ENCODE measurements at regions not wholly inside any gene's neighbourhood (a gene's known extent, or its start where the extent isn't known, plus 50 kb on each side); places are given as distances from the start of the nearest gene placed in this dataset.

DNA sequence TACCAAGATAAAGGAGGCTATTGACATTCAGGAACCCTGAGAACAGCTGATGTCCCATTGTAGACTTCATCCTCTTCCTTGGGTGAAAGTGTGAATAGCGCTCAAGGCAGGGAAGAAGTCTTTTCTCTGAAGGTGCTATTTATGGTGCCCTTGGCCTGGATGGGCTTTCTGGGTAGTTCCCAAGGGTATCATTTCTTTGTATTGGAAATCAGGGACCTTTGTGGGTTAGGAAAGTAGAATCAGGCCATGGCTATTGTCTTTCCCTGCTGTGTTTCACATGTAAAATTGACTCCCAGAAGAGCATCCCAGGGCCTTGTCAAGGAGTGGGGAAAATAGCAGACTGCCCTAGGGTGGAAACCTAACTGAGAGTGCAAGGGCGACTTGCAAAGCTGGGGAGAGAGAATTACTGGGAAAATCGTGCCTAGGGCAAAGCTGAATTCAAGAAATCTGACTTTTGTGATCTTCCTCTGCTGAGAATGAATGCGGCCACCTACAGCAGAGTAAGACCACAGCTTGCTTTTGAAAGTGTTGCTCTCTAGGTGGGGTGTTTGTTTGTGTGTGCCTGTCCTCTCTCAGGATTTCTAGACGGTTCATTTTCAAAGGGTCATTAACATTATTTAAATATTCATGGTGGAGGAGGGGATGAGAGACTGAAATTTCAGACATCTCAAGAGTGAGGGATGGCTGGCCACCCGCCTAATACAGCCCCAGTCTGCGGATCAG, 160.6 kb downstream of the C9orf152 start:
- Mint-ChIP-seq H3K4me3 (peak overlapping the region; percentile 86 to 95 (median 92)), H3K27ac (peak overlapping the region; percentile 44 to 55), H3K27me3 (peaks cover 0 to 6% of the 10 kb centered on the region in 2 donors), H3K9me3 (no peaks in the 10 kb centered on the region), H3K36me3 (no peaks in the 10 kb centered on the region), H3K4me1 (peaks cover 37 to 44% (median 40%) of the 10 kb centered on the region in 3 donors)
- Histone ChIP-seq H3K36me3 (ENCODE audit: control insufficient read depth in 2 of 2, extremely low read depth in 1 of 2, insufficient read depth in 1 of 2, low read length in 1 of 2) (no peaks in the 10 kb centered on the region), H3K9me3 (no peaks in the 10 kb centered on the region), H3K4me1 (ENCODE audit: control insufficient read depth in 1 of 2, extremely low read depth in 1 of 2, insufficient read depth in 2 of 2, low read length in 2 of 2) (peaks cover 7 to 35% of the 10 kb centered on the region in 2 experiments), H3K27me3 (replicated peaks in 1 of 2; ENCODE audit: control insufficient read depth in 2 of 2, extremely low read depth in 1 of 2, insufficient read depth in 2 of 2, low read length in 1 of 2) (peaks cover 0 to 22% of the 10 kb centered on the region in 2 experiments), H3K4me3 (ENCODE audit: control insufficient read depth in 1 of 2, extremely low read depth in 1 of 2, low read length in 1 of 2) (peak overlapping the region; percentile 68 to 70), H3K27ac (ENCODE audit: low read length) (no peak overlapping the region)
- ChIA-PET POLR2A (no interaction called here), CTCF (interaction anchor here in 1 of 2 donors (0.6 kb wide), 1 partner anchor 10 kb away, joined by 4 read pairs; no protein-coding TSS in a partner anchor)
- WGBS (ENCODE audit: insufficient coverage), result 50% methylated on average over 4 of the region's 7 CpGs
- no peak for ATAC-seq (replicated peaks in 1 of 4)
- DNase-seq, result no peak

DNA sequence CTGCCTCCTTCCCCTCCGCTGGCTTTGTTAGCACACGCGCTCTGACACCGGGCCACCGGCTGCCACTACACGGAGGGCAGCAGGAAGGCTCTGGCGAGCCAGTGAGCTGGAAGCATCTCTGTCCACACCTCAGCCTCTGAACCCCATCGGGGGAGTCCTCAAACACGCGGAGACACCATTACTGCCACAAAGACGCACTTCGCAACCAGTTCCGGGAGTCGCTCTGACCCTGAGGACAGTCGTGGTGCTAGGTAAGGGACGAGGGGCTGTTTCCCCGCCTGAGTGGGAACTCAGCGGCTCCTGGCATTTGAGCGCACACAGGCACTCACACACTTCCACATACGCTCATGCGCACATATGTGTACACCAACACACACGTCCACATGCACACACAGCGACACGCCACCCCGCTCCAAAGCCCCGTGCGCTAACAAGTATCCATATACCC, 160.0 kb downstream of the C9orf152 start:
- Histone ChIP-seq H3K4me1 (ENCODE audit: control insufficient read depth in 1 of 2, extremely low read depth in 1 of 2, insufficient read depth in 2 of 2, low read length in 2 of 2) (peaks cover 7 to 35% of the 10 kb centered on the region in 2 experiments), H3K36me3 (ENCODE audit: control insufficient read depth in 2 of 2, extremely low read depth in 1 of 2, insufficient read depth in 1 of 2, low read length in 1 of 2) (no peaks in the 10 kb centered on the region), H3K27ac (ENCODE audit: low read length) (no peak overlapping the region), H3K9me3 (no peaks in the 10 kb centered on the region), H3K27me3 (replicated peaks in 1 of 2; ENCODE audit: control insufficient read depth in 2 of 2, extremely low read depth in 1 of 2, insufficient read depth in 2 of 2, low read length in 1 of 2) (peaks cover 0 to 22% of the 10 kb centered on the region in 2 experiments), H3K4me3 (ENCODE audit: control insufficient read depth in 1 of 2, extremely low read depth in 1 of 2, low read length in 1 of 2) (peak overlapping the region; percentile 68 to 70)
- POLR2A ChIA-PET, result no interaction called here
- 2% methylated on average over 25 of the region's 27 CpGs for WGBS (ENCODE audit: insufficient coverage)
- Mint-ChIP-seq H3K4me1 (peaks cover 37 to 46% (median 40%) of the 10 kb centered on the region in 3 donors), H3K4me3 (peak overlapping the region; percentile 86 to 95 (median 92)), H3K27me3 (peaks cover 0 to 8% of the 10 kb centered on the region in 2 donors), H3K27ac (peak overlapping the region; percentile 44 to 55), H3K9me3 (no peaks in the 10 kb centered on the region), H3K36me3 (no peaks in the 10 kb centered on the region)
- CTCF ChIA-PET, result interaction anchor here in 1 of 2 donors (0.6 kb wide), 1 partner anchor 9 kb away, joined by 3 read pairs; no protein-coding TSS in a partner anchor
- ATAC-seq (replicated peaks in 1 of 4) (peak; percentile 43 to 62 (median 46)), DNase-seq (peak in 4 of 35 experiments; percentile 1 to 8 (median 4))

DNA sequence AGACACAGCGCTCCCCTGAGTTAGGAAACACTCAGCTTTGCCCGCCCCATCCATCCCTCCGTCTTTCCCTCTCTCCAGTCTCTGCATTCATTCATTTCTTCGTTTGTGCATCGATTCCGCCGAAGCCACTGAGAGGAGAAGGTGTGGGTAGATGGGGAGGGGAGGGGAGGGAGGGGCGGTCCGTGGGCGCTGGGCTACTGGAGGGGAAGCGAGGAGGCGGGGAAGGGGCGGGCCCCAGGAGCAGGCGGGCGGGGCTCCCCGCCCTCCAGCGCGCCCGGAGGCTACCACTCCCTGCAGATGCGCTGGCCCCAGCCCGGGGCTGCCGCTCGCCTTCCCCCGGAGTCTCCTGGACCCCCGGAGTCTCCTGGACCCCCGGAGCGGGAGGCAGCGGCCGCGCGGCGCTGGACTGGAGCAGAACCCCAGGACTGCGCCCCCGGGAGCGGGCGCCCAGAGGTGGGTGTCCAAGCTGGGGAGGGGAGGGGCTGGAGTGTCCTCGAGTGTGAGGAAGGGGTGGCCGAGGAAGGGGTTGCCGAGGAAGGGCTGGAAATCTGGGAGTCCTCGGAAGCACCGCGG, 159.5 kb downstream of the C9orf152 start:
- no peaks in the 10 kb centered on the region for H3K9me3 ChIP-seq
- ChIA-PET POLR2A (no interaction called here), CTCF (interaction anchor here in 1 of 2 donors (0.6 to 1.5 kb wide), 3 partner anchors 8 to 108 kb away, joined by 3 to 4 read pairs (median 4); no protein-coding TSS in a partner anchor)
- H3K36me3 Mint-ChIP-seq, result no peaks in the 10 kb centered on the region
- peaks cover 7 to 35% of the 10 kb centered on the region in 2 experiments for H3K4me1 ChIP-seq (ENCODE audit: control insufficient read depth in 1 of 2, extremely low read depth in 1 of 2, insufficient read depth in 2 of 2, low read length in 2 of 2)
- H3K4me3 ChIP-seq (ENCODE audit: control insufficient read depth in 1 of 2, extremely low read depth in 1 of 2, low read length in 1 of 2), result peak overlapping the region; percentile 68 to 81
- ATAC-seq (replicated peaks in 1 of 4), result peak; percentile 94 to 96 (median 95)
- peak; percentile 45 to 84 (median 67) for DNase-seq
- no peak overlapping the region for H3K27ac ChIP-seq (ENCODE audit: low read length)
- under 1% methylated on average over 31 of the region's 42 CpGs for WGBS (ENCODE audit: insufficient coverage)
- no peaks in the 10 kb centered on the region for H3K9me3 Mint-ChIP-seq
- peaks cover 0 to 22% of the 10 kb centered on the region in 2 experiments for H3K27me3 ChIP-seq (replicated peaks in 1 of 2; ENCODE audit: control insufficient read depth in 2 of 2, extremely low read depth in 1 of 2, insufficient read depth in 2 of 2, low read length in 1 of 2)
- H3K27me3 Mint-ChIP-seq, result peaks cover 0 to 8% of the 10 kb centered on the region in 2 donors
- peak overlapping the region; percentile 44 to 53 for H3K27ac Mint-ChIP-seq
- H3K4me1 Mint-ChIP-seq, result peaks cover 37 to 47% (median 40%) of the 10 kb centered on the region in 3 donors
- H3K36me3 ChIP-seq (ENCODE audit: control insufficient read depth in 2 of 2, extremely low read depth in 1 of 2, insufficient read depth in 1 of 2, low read length in 1 of 2), result no peaks in the 10 kb centered on the region
- peak overlapping the region; percentile 86 to 95 (median 92) for H3K4me3 Mint-ChIP-seq

GRCh38 chr9:110048976-110049698, 158.8 kb downstream of the C9orf152 start:
- Histone ChIP-seq H3K27ac (ENCODE audit: low read length) (no peak overlapping the region), H3K9me3 (no peaks in the 10 kb centered on the region), H3K4me1 (ENCODE audit: control insufficient read depth in 1 of 2, extremely low read depth in 1 of 2, insufficient read depth in 2 of 2, low read length in 2 of 2) (peaks cover 7 to 35% of the 10 kb centered on the region in 2 experiments), H3K27me3 (replicated peaks in 1 of 2; ENCODE audit: control insufficient read depth in 2 of 2, extremely low read depth in 1 of 2, insufficient read depth in 2 of 2, low read length in 1 of 2) (peaks cover 0 to 22% of the 10 kb centered on the region in 2 experiments), H3K4me3 (ENCODE audit: control insufficient read depth in 1 of 2, extremely low read depth in 1 of 2, low read length in 1 of 2) (peak overlapping the region; percentile 68 to 81), H3K36me3 (ENCODE audit: control insufficient read depth in 2 of 2, extremely low read depth in 1 of 2, insufficient read depth in 1 of 2, low read length in 1 of 2) (no peaks in the 10 kb centered on the region)
- 3% methylated on average over 31 of the region's 35 CpGs for WGBS (ENCODE audit: insufficient coverage)
- H3K27ac Mint-ChIP-seq, result peak overlapping the region; percentile 8 to 17
- ATAC-seq (replicated peaks in 1 of 4), result peak; percentile 13 to 25 (median 20)
- H3K4me3 Mint-ChIP-seq, result peak overlapping the region; percentile 86 to 95 (median 92)
- H3K27me3 Mint-ChIP-seq, result peaks cover 0 to 8% of the 10 kb centered on the region in 2 donors
- DNase-seq, result peak in 3 of 35 experiments; percentile 2 to 22 (median 9)
- H3K36me3 Mint-ChIP-seq, result no peaks in the 10 kb centered on the region
- H3K4me1 Mint-ChIP-seq, result peaks cover 39 to 51% (median 40%) of the 10 kb centered on the region in 3 donors
- H3K9me3 Mint-ChIP-seq, result no peaks in the 10 kb centered on the region
- POLR2A ChIA-PET, result no interaction called here
- CTCF ChIA-PET, result interaction anchor here (0.6 to 1.5 kb wide), 3 partner anchors 9 to 108 kb away, joined by 3 to 4 read pairs (median 4); no protein-coding TSS in a partner anchor

GRCh38 chr9:110049699-110050450, 158.1 kb downstream of the C9orf152 start:
- WGBS (ENCODE audit: insufficient coverage), result 0% methylated on average over 9 of the region's 26 CpGs
- H3K4me3 Mint-ChIP-seq, result peak overlapping the region; percentile 86 to 95 (median 92)
- ChIA-PET CTCF (interaction anchor here (0.9 to 1.5 kb wide), 2 partner anchors 9 to 107 kb away, joined by 3 to 4 read pairs; no protein-coding TSS in a partner anchor), POLR2A (no interaction called here)
- peaks cover 7 to 35% of the 10 kb centered on the region in 2 experiments for H3K4me1 ChIP-seq (ENCODE audit: control insufficient read depth in 1 of 2, extremely low read depth in 1 of 2, insufficient read depth in 2 of 2, low read length in 2 of 2)
- ATAC-seq (replicated peaks in 1 of 4) (peak in 1 of 4 experiments; percentile 6), DNase-seq (peak in 2 of 35 experiments; percentile 7 to 30)
- H3K9me3 Mint-ChIP-seq, result no peaks in the 10 kb centered on the region
- peaks cover 39 to 51% (median 40%) of the 10 kb centered on the region in 3 donors for H3K4me1 Mint-ChIP-seq
- no peaks in the 10 kb centered on the region for H3K9me3 ChIP-seq
- peaks cover 0 to 8% of the 10 kb centered on the region in 2 donors for H3K27me3 Mint-ChIP-seq
- H3K27ac ChIP-seq (ENCODE audit: low read length), result no peak overlapping the region
- H3K27me3 ChIP-seq (replicated peaks in 1 of 2; ENCODE audit: control insufficient read depth in 2 of 2, extremely low read depth in 1 of 2, insufficient read depth in 2 of 2, low read length in 1 of 2), result peaks cover 0 to 22% of the 10 kb centered on the region in 2 experiments
- H3K27ac Mint-ChIP-seq, result peak overlapping the region in 1 of 2 donors; percentile 17
- H3K36me3 Mint-ChIP-seq, result no peaks in the 10 kb centered on the region
- peak overlapping the region; percentile 68 to 81 for H3K4me3 ChIP-seq (ENCODE audit: control insufficient read depth in 1 of 2, extremely low read depth in 1 of 2, low read length in 1 of 2)
- no peaks in the 10 kb centered on the region for H3K36me3 ChIP-seq (ENCODE audit: control insufficient read depth in 2 of 2, extremely low read depth in 1 of 2, insufficient read depth in 1 of 2, low read length in 1 of 2)
